MV-4-11 (cell line): ENCODE measurements at regions not wholly inside any gene's neighbourhood (a gene's known extent, or its start where the extent isn't known, plus 50 kb on each side); places are given as distances from the start of the nearest gene placed in this dataset.
"Not testable (repeated sequence)": the region's sequence is repeated elsewhere in the genome, so short reads cannot be mapped to it uniquely, and the experiment has no call there.

Source experiments
- DNase-seq: peaks from one replicate; lab custom pipeline; 2025; lab: John Stamatoyannopoulos, UW

DNA sequence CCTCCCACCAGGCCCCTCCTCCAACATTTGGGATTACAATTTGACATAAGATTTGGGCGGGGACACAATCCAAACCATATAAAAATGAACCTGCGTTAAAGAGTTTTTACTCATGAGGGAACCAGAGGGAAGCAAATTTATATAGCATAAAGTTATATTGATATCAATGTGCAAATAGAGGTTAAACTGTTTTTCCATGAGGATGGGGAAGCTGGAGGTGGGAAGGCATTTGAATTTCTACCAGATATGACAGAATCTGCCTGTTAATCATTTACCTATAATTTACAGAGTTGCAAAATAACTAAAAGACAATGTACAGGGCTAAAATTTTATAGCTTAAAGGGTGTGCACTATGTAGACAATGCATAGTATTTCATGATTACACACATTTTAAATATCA is 322.0 kb upstream of the FKBP1C start:
- no peak for DNase-seq

DNA sequence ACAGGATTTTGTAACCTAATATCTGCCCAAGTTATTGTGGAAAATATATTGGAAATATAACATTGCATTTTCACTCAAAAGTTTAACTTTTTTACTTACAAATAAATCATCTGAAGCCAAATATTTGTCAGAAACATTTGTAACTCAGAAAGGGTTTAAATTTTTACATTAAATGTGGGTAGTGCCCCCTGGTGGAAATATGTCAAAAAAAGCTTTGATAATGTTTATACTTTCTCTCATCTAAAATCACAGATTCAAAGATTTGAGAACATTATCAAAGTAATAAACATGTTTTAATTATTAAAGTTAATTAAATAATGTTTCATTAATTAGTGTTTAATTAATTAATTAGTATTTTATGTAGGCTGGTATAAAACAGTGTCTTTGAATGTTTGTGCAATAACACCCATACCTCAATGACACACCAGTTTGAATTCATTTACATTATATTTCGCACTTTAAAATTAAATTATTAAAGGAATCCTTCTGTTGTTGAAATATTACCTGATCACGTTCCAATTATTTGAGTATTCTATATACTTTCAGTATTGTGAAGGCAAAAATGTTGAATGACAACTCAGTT is 320.1 kb upstream of the FKBP1C start:
- DNase-seq = no peak

DNA sequence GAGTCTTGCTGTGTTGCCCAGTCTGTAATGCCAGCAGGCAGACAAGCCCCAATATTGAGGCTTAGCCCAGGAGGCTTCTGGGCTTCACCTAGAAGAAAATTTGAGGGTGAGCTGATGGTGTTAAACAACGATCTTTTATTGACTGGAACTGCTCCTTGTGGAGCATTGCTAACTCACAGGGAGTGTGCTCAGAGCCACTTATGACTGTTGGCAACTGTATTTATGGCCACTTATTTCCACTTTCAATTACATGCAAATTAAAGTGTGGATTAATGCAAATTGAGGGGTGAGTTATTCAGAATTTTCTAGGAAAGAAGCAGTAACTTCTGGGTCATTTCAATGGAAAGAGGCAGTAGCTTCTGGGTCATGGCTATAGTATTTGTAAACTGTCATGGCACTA is 317.2 kb upstream of the FKBP1C start:
- DNase-seq = no peak

DNA sequence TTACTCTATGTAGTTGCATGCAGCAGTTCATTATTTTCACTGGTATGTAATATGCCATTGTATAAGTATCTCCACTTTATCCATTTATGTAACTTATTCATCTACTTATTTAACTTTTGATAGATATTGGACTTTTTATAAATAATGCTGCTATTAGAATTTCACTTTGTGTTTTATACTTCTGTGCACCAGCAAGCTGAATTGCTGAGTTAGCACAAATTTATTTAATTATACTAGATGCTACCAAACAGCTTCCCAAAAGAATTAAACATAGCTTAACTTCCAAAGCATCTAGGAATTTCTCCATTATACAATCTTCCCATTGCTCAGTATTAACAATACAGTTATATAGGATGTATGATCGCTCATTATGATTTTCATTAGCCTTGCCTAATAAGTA is 308.0 kb upstream of the FKBP1C start:
- DNase-seq = no peak

DNA sequence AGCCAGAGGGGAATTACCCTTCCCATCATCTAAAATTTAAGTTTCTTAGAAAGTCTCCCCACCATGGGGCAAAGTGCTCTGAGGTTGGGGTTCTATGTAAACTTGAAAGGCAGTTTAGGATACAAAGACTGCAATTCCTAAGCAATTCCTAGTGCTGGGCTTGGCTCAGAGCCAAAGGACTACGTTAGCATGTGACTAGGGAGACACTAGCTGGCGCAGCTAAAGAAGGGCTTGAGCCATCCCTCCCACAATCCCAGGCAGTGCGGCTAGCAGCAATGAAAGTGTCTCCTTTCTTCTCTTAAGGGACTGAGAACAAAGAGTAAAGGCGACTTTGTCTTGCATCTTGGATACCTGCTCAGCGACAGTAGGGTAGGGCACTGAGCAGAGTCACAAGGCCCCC is 306.6 kb upstream of the FKBP1C start:
- no peak for DNase-seq

DNA sequence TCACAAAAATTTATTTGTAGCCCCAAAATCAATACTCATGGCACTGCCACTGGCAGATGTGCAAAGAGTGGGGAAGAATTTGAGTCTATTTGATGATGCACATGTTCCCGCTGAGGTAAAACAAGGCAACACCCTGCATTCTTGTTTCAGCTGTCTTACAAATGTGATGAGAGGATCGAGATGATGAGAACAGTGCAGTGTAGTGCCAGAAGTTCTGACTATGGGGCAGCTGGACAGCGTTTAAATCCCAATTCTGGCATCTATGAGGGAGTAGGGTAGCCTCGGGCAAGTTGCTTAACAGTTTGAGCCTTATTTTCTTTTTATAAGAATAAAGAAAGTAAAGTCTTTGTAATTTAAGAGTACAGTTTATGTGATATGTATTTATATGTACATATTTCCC is 296.7 kb upstream of the FKBP1C start:
- DNase-seq = no peak

DNA sequence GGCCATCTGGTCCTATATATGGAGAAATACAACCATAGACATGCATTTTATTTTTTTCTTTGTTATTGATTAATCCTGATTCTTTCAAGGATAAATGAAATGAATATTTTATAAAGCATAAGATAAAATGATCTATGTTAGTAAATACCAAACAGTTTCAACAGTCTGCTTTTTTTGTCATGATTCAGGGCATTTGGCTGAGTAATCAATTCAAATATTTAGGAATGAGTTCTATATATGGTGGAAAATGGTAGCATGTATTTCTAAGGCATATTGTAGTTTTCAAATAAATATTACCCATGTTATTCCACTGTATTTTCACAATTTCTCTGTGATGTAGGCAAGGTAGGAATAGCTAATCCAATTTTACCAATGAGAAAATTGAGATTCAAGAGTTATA is 287.5 kb upstream of the FKBP1C start:
- no peak for DNase-seq

DNA sequence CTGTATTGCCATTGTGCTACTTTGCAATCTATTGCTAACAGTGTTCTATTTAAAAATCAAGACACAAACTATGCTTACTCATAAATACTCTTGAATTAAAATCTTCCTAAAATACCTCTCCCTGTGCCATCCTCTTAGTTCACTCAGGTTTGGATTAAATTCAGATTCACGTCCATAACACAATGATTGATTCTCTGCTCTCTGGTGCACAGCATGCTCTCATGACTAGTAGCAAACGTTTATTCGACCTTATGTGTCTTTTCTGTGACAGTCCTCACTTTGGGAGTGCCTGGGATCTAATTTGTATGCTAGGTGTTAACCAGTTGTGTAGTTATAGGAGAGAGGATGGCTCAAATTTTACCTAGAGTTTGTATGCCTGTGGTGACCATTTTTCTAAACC is 270.4 kb upstream of the FKBP1C start:
- no peak for DNase-seq

DNA sequence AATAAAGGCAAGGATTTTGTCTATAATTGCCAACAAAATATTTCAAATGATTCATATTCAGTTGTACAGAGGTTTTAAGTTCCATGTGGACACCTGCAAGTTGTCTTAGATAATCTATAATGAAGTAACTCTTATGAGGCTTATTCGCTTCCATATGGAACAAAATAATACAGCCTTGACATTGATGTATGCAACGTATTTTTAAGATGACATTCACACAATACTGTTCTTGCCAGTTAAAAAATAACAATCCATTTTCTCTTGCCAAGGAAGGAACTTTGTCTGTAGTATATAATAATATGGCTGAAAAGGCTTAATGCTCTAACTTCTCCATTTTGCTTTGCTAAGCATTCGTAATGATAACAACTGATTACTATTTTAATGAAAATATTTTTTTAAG is 269.3 kb upstream of the FKBP1C start:
- DNase-seq = no peak

DNA sequence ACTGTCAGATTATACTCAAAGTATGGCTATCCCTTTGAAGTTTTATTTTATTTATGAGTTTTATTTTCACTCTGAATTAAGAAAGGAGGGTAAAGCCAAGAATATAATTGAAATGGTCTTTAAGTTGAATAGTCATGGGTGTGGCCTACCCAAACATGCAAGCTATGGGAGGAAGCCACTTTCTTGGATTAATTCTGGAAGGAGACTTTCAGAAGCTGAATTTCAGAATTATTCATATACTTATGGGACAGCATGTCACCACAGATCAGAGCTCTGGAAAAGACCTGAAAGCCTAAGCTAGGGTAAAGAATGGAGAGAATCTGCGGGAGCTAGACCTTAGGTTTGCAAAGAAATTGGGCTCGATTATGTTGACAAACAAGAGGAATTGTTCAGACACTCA is 242.4 kb upstream of the FKBP1C start:
- no peak for DNase-seq

DNA sequence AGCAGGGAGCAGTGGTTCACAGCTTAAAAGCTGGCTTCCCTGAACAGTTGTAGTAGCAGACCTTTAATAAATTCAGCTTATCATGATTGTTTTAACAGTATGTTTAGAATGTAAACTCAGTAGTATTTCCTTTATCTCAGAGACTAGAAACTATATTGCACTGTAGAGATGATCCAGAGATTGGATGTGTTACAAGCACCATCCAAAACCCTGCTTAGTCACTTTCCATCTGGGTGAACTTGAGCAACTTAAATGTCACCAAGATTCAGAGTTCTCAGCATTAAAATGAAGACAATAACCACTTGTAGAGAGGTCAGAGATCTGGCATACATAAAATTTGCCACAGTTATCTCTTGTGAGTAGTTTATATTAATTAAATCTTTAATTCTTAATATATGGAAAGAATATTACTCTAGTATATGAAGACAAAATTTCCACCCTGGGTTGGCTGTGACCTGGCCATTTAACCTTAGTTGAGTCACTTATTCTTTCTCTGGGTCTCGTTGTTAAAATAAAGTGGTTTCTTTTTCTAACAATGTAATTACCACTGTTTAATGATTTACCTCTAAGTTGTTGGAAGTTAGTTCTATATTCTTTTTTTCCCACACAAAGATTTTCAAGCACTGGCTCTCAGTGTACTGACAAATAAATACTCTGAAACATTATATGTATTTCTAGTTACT is 239.2 kb upstream of the FKBP1C start:
- DNase-seq = no peak

DNA sequence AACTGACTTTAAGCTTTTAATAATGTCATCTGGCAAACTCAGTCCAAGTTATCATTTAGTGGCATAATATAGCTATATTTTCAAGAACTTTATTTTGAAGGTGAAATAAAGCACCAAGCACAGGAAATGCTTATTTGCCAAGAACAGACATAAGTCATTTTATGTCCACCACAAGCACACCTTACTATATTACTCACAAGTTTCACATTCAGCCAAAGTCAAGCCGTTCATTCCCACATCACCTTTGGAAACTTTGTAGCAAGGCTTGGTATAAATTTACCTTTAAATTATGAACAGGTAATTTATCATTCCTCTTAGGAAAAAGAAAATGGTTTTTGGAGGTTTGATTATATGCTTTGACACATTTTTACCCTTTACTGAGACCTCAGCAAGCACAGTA is 236.8 kb upstream of the FKBP1C start:
- no peak for DNase-seq

DNA sequence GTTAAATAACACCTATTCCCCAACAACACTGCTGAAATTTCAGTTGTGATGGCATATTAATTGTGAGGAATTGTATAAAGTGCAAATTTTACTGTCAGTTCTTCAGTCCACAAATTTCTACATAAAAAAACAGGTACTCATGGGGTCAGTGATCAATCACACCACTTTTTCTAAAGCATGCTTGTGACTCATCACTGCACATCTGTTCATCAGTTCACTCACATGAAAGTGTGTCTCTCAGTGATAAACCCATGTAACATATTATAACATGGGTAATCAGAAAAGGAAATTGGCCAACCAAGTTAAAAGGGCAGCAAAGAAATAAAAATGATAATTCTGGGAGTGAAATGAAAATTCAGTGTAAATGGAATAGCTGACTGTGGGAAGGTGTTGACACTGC is 234.7 kb upstream of the FKBP1C start:
- DNase-seq = no peak

DNA sequence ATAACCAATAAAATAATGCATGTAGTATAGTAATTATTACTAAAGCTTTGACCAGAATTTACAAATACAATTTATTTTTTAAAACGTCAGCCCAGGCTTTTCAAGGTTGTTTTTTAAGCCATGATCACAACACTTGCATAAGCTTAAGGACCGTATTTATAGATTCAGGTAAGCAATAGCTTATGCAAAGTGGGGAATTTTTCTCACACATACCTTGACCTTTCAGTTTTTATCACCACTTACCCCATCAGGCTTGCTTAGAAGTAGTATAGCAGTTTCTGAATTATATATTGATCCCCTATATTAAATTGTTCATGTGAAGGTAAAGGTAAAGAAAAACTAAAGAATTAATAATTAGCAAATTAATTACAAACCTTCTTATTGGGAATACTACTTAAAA is 232.3 kb upstream of the FKBP1C start:
- no peak for DNase-seq

DNA sequence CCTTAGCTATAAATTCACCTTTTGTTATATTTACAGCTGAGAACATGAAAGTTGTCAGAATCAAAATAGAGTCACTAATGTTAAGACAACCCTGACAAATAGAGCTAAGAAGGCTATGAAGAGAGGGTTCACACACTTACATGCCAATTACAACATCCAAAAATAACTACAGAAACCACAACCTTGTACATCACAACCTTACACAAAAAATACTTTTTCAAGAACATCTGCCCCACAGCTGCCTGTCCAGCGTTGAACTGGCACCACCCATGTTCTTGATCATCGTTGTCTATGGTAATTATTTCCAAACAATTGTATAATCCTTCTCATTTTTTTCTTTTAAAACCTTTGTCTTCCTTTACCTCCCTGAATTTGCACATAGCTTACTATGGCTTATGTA is 231.2 kb upstream of the FKBP1C start:
- no peak for DNase-seq

DNA sequence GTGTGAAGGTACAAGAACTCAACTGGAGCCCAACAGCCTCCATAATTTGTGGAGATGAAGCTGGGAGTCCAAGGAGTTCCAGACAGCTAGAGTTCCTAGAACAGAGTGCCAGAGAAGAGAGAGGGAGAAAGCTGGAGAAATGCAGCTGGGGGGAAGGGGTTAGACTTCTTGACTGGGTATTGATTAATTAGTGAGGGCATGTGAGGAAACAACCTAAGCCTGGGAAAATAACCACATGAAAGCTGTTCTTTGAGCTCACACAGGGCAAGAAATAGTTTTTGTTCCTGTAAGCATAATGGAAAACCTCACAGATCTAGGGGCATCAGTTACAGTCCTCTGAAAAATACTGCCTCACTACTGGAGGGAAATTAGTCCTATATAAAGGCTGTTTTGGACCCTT is 230.5 kb upstream of the FKBP1C start:
- no peak for DNase-seq

DNA sequence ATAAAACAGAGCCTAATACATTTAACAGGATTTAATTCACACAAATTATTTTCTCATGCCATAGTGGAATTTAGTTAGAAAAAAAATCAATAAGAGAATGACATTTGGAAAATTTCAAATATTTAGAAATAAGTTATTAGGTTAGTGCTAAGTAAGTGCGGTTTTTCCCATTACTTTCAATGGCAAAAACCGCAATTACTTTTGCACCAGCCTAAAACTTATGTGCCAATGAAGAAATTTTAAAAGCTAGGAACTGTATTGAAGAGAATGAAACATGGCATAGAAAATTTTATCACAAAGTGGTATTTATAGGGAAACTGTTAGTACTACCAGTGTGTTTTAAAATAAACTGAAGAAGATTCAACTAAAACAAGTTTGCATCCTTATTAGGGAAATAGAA is 228.3 kb upstream of the FKBP1C start:
- no peak for DNase-seq

DNA sequence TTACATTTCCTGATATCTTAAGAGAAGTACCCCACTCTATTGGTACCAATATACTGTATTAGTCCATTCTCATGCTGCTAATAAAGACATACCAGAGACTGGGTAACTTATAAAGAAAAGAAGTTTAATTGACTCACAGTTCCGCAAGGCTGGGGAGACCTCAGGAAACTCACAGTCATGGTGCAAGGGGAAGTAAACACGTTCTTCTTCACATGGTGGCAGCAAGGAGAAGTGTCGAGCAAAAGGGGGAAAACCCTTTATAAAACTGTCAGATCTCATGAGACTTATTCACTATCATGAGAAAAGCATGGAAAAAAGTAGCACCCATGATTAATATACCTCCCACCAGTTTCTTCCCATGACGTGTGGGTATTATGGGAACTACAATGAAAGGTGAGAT is 219.6 kb upstream of the FKBP1C start:
- DNase-seq = not testable (repeated sequence)

DNA sequence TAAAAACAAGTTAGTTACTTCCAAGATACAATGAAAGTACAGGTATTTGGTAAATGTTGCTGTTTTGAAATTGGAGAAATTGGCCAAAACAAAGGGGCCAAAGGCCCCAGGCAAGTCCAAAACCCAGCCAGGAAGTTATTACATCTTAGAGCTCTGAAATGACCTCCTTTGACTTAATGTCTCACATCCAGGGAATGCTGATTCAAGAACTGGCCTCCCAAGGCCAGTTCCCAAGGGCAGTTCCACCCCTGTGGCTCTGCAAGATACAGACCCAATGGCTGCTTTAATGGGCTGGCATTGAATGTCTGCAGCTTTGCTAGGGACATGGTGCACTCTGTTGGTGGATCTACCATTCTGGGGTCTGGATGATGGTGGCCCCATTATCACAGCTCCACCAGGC is 217.3 kb upstream of the FKBP1C start:
- DNase-seq = no peak

DNA sequence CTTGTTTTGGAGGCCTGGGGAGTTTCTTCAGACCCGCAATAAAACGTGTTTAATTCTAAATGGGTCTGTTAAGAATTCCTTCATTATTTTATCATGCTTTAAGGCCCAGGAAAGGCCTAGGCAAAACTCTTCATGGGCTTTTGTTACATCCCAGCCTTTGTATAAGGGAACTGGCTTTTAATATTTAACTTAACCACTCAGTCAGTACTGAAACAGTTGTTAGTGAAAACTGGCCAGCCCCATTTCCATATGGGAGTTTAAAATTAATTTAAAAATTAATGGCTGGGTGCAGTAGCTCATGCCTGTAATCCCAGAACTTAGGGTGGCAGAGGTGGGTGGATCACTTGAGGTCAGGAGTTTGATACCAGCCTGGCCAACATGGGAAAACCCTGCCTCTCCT is 213.2 kb upstream of the FKBP1C start:
- no peak for DNase-seq

DNA sequence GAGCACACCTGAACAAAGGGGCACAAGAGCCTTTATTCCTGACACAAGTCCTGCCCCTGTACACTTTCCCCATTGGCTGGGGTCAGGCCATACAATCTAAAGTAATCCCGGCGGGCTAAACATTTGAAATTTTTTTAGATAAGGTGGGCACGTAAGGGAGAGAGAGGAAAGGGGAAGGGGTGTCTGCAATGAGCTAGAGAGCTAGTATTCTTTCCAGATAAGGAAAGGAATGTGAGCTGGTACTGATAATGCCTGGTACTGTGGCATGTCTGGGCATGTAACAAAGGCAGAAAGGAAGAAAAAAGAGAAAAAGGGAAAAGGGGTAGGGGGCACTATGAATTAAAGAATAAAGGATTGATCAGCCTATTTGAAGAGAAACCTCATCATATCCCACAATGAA is 212.0 kb upstream of the FKBP1C start:
- not testable (repeated sequence) for DNase-seq

DNA sequence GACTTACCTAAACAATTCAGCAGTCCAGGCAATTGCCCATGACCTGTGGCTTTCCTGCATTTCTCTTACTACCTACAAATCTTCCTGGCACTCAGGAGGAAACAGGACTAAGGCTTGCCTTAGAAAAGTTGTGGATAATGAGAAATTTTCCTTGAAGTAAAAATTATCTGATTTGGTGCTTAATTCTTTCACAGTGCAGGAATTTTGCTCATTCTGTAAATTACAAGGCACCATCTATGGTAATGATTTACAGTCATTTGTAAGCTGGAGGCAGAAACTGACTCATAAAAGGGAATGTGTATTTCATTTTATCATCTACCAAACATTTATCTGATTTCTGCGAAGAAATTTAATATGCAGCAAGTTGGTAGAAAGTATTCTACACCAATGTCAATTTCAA is 211.5 kb upstream of the FKBP1C start:
- no peak for DNase-seq

DNA sequence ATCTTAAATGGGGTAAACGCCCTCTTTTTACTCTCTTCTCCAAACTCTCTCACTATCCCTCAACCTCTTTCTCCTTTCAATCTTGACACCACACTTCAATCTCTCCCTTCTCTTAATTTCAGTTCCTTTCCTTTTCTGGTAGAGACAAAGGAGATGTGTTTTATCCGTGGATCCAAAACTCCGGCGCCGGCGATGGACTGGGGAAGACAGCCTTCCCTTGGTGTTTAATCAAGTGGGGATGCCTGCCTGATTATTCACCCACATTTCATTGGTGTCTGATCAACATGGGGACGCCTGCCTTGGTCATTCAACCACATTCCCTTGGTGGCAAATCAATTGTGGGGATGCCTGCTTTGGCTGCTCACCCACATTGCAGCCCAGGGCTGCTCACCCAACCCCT is 205.3 kb upstream of the FKBP1C start:
- DNase-seq = not testable (repeated sequence)

DNA sequence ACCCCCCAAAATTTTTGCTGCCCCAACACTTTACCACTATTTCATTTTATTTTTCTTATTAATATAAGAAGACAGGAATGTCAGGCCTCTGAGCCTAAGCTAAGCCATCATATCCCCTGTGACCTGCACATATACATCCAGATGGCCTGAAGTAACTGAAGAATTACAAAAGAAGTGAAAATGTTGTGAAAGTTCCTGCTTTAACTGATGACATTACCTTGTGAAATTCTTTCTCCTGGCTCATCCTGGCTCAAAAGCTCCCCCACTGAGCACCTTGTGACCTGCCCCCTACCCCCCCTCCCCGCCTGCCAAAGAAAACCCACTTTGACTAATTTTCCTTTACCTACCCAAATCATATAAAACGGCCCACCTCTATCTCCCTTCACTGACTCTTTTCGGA is 200.3 kb upstream of the FKBP1C start:
- not testable (repeated sequence) for DNase-seq
